ENCODE measurements at regions not wholly inside any gene's neighbourhood (a gene's known extent, or its start where the extent isn't known, plus 50 kb on each side); places are given as distances from the start of the nearest gene placed in this dataset.
A peak's percentile ranks its signal among the peaks of the same experiment; 100 is the strongest.

DNA sequence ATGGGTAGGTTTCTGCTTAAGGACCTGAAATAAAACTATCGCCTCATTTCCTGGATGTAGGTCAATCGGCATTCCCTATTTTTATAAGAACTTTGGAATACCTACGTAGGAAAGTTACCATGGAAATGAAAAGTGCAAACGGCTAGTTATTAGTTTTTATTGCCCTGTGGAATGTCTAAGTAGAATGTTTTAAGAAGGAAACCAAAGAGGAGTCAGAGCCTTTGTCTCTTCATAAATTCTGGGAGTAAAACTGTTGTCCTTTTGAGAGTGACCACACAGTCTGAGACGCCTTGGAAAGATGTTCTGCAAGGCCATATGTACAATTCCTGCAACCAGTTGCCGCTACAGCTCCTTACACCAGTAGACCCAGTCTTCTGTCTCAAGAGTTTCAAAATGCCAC lies 176.0 kb upstream of the SEL1L start:
- Histone ChIP-seq H3K4me3 (ENCODE audit: low read length) (no peak overlapping the region), H4K20me1 (ENCODE audit: insufficient read depth) (no peaks in the 10 kb centered on the region), H3K9ac (ENCODE audit: low read length) (no peak overlapping the region), H3K36me3 (ENCODE audit: insufficient read depth, low read length) (no peaks in the 10 kb centered on the region), H3K9me3 (ENCODE audit: low read length) (no peaks in the 10 kb centered on the region), H3F3A (ENCODE audit: insufficient read depth, low read length, poor library complexity, severe bottlenecking) (no peaks in the 10 kb centered on the region), H3K4me2 (ENCODE audit: low read length) (no peak overlapping the region), H3K79me2 (replicated peaks; ENCODE audit: insufficient read depth, low read length) (no peaks in the 10 kb centered on the region), H3K27me3 (ENCODE audit: insufficient read depth, low read depth, low read length) (no peaks in the 10 kb centered on the region), H3K9me2 (ENCODE audit: insufficient read depth, low read length) (no peaks in the 10 kb centered on the region), H2AFZ (ENCODE audit: low read depth, low read length) (no peak overlapping the region), H3K27ac (ENCODE audit: low read length) (no peak overlapping the region)
- no peak for TF ChIP-seq MXI1 (conservative IDR thresholded peaks at IDR 0.05; ENCODE audit: poor library complexity, severe bottlenecking)
- TF ChIP-seq EZH2 (IDR thresholded peaks at IDR 0.05; ENCODE audit: borderline replicate concordance, insufficient read depth, low read length, poor library complexity, severe bottlenecking), result no peak

DNA sequence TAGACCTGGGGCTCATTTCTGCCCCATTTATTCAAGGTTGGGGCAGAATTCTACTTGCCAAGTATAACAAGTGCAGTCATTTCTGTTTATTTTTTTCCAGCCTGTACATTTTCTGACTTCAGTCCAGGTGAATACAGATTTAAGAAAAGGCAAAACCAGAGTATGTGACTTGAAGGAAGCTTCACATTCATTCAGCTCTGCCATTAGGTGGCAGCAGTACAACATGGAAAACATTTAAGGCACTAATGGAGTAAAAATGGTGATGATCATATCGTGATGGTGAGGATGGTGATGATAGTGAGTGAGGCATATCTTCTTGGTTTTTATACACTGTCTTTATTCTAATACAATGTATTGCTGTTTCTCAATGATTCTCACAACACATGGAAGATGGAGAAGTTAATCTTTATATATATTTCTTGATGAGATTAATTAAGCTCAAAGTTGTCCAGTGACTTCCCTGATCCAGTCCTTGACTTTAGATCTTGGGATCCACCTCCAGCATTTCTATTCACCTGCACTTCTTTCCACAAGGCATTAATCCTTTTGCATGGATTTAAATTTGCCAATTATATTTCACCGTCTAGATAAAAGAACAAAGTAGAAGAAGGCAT lies 176.7 kb upstream of the SEL1L start:
- TF ChIP-seq TAF1 (IDR thresholded peaks at IDR 0.05; ENCODE audit: low read depth) (no peak), RAD21 (conservative IDR thresholded peaks at IDR 0.05) (peak; percentile 92), EZH2 (IDR thresholded peaks at IDR 0.05; ENCODE audit: borderline replicate concordance, insufficient read depth, low read length, poor library complexity, severe bottlenecking) (no peak), EP300 (conservative IDR thresholded peaks at IDR 0.05; ENCODE audit: poor library complexity, severe bottlenecking) (no peak), SMC3 (conservative IDR thresholded peaks at IDR 0.05; ENCODE audit: poor library complexity) (peak; percentile 88), MXI1 (conservative IDR thresholded peaks at IDR 0.05; ENCODE audit: poor library complexity, severe bottlenecking) (no peak), POLR2AphosphoS5 (IDR thresholded peaks at IDR 0.05) (no peak)
- TF ChIP-seq, protein P1, sequence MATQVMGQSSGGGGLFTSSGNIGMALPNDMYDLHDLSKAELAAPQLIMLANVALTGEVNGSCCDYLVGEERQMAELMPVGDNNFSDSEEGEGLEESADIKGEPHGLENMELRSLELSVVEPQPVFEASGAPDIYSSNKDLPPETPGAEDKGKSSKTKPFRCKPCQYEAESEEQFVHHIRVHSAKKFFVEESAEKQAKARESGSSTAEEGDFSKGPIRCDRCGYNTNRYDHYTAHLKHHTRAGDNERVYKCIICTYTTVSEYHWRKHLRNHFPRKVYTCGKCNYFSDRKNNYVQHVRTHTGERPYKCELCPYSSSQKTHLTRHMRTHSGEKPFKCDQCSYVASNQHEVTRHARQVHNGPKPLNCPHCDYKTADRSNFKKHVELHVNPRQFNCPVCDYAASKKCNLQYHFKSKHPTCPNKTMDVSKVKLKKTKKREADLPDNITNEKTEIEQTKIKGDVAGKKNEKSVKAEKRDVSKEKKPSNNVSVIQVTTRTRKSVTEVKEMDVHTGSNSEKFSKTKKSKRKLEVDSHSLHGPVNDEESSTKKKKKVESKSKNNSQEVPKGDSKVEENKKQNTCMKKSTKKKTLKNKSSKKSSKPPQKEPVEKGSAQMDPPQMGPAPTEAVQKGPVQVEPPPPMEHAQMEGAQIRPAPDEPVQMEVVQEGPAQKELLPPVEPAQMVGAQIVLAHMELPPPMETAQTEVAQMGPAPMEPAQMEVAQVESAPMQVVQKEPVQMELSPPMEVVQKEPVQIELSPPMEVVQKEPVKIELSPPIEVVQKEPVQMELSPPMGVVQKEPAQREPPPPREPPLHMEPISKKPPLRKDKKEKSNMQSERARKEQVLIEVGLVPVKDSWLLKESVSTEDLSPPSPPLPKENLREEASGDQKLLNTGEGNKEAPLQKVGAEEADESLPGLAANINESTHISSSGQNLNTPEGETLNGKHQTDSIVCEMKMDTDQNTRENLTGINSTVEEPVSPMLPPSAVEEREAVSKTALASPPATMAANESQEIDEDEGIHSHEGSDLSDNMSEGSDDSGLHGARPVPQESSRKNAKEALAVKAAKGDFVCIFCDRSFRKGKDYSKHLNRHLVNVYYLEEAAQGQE (IDR thresholded peaks at IDR 0.05; ENCODE audit: borderline replicate concordance), result no peak
- TF ChIP-seq, protein P2, sequence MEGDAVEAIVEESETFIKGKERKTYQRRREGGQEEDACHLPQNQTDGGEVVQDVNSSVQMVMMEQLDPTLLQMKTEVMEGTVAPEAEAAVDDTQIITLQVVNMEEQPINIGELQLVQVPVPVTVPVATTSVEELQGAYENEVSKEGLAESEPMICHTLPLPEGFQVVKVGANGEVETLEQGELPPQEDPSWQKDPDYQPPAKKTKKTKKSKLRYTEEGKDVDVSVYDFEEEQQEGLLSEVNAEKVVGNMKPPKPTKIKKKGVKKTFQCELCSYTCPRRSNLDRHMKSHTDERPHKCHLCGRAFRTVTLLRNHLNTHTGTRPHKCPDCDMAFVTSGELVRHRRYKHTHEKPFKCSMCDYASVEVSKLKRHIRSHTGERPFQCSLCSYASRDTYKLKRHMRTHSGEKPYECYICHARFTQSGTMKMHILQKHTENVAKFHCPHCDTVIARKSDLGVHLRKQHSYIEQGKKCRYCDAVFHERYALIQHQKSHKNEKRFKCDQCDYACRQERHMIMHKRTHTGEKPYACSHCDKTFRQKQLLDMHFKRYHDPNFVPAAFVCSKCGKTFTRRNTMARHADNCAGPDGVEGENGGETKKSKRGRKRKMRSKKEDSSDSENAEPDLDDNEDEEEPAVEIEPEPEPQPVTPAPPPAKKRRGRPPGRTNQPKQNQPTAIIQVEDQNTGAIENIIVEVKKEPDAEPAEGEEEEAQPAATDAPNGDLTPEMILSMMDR (IDR thresholded peaks at IDR 0.05; ENCODE audit: poor library complexity, severe bottlenecking), result peak; percentile 88
- no peak overlapping the region for H2AFZ ChIP-seq (ENCODE audit: low read depth, low read length)

More for the DNA sequence above, 176.7 kb upstream of the SEL1L start:
- H3K36me3 ChIP-seq (ENCODE audit: insufficient read depth, low read length), result no peaks in the 10 kb centered on the region
- no peak overlapping the region for H3K4me2 ChIP-seq (ENCODE audit: low read length)
- H3K27ac ChIP-seq (ENCODE audit: low read length), result peak overlapping the region; percentile 33
- no peaks in the 10 kb centered on the region for H3F3A ChIP-seq (ENCODE audit: insufficient read depth, low read length, poor library complexity, severe bottlenecking)
- H4K20me1 ChIP-seq (ENCODE audit: insufficient read depth), result no peaks in the 10 kb centered on the region
- H3K79me2 ChIP-seq (replicated peaks; ENCODE audit: insufficient read depth, low read length), result no peaks in the 10 kb centered on the region
- H3K9me2 ChIP-seq (ENCODE audit: insufficient read depth, low read length), result no peaks in the 10 kb centered on the region
- no peaks in the 10 kb centered on the region for H3K27me3 ChIP-seq (ENCODE audit: insufficient read depth, low read depth, low read length)
- H3K9me3 ChIP-seq (ENCODE audit: low read length), result no peaks in the 10 kb centered on the region
- no peak overlapping the region for H3K4me3 ChIP-seq (ENCODE audit: low read length)
- no peak overlapping the region for H3K9ac ChIP-seq (ENCODE audit: low read length)
